IMR-90 (cell line): ENCODE measurements at regions not wholly inside any gene's neighbourhood (a gene's known extent, or its start where the extent isn't known, plus 50 kb on each side); places are given as distances from the start of the nearest gene placed in this dataset.
A peak's percentile ranks its signal among the peaks of the same experiment; 100 is the strongest.

Experiments
- ATAC-seq: fragments of 200-7000 bp; cut with Tn5 transposase; 2 replicates; pipeline ENCODE4 v1.9.1; 2020; ENCODE audit warnings: low read depth, mild to moderate bottlenecking, moderate library complexity
- BruUV-seq: library from RNA; stranded (reverse); fragments of 400-500 nt; replicated peaks from 2 replicates; lab custom pipeline; 2021; lab: Mats Ljungman, UMichigan
- CTCF ChIA-PET: fragments of 300-600 bp; formaldehyde crosslinking; extraction: SDS; loops from one replicate; lab custom pipeline; 2021; ENCODE audit warnings: antibody characterized with exemption; lab: Yijun Ruan, JAX
- POLR2A ChIA-PET: fragments of 300-600 bp; sonication (Branson Sonifier 250); formaldehyde crosslinking; loops from one replicate; lab custom pipeline; 2022; ENCODE audit warnings: antibody characterized with exemption; ENCODE audit not compliant: unreplicated experiment; lab: Charles Lee
- DNase-seq: peaks from one replicate; pipeline ENCODE4 v3.0.0; 2013
- H2AFZ ChIP-seq: replicated peaks from 2 replicates; pipeline ENCODE3; 2013; ENCODE audit warnings: low read length, mild to moderate bottlenecking; ENCODE audit not compliant: poor library complexity
- H2AK5ac ChIP-seq: 2 replicates; pipeline ENCODE4 v1.6.1; 2013; ENCODE audit warnings: low read depth, low read length, inconsistent platforms
- H2AK9ac ChIP-seq: replicated peaks from 2 replicates; pipeline ENCODE3; 2013; ENCODE audit warnings: mild to moderate bottlenecking, low read depth, low read length, moderate library complexity; ENCODE audit not compliant: poor library complexity
- H2BK120ac ChIP-seq: 2 replicates; pipeline ENCODE4 v1.6.1; 2013; ENCODE audit warnings: low read depth, low read length, inconsistent platforms
- H2BK15ac ChIP-seq: 3 replicates; pipeline ENCODE4 v1.6.1; 2013; ENCODE audit warnings: low read depth, low read length, inconsistent platforms
- H2BK20ac ChIP-seq: 2 replicates; pipeline ENCODE4 v1.6.1; 2013; ENCODE audit warnings: low read depth, mild to moderate bottlenecking, inconsistent platforms, low read length, moderate library complexity
- H2BK5ac ChIP-seq: 2 replicates; pipeline ENCODE4 v1.6.1; 2013; ENCODE audit warnings: mild to moderate bottlenecking, low read depth, low read length, inconsistent platforms; ENCODE audit not compliant: poor library complexity, severe bottlenecking
- H3K14ac ChIP-seq: replicated peaks from 2 replicates; pipeline ENCODE4 v1.6.1; 2013; ENCODE audit warnings: low read depth, low read length, inconsistent platforms
- H3K18ac ChIP-seq: 2 replicates; pipeline ENCODE4 v1.6.1; 2013; ENCODE audit warnings: low read depth, low read length, control low read depth
- H3K23ac ChIP-seq: 2 replicates; pipeline ENCODE4 v1.6.1; 2013; ENCODE audit warnings: low read depth, low read length, inconsistent platforms
- H3K27ac ChIP-seq: 2 replicates; pipeline ENCODE4 v1.5.1; 2013; ENCODE audit warnings: mild to moderate bottlenecking, control low read depth, low read length; ENCODE audit not compliant: insufficient read depth
- H3K27me3 ChIP-seq: 2 replicates; pipeline ENCODE4 v1.6.1; 2013; ENCODE audit warnings: low read length; ENCODE audit not compliant: control insufficient read depth, insufficient read depth
- H3K36me3 ChIP-seq: 2 replicates; pipeline ENCODE4 v1.6.1; 2013; ENCODE audit warnings: low read length, mixed read lengths; ENCODE audit not compliant: control insufficient read depth, insufficient read depth
- H3K4ac ChIP-seq: 2 replicates; pipeline ENCODE4 v1.6.1; 2013; ENCODE audit warnings: low read depth, low read length, inconsistent platforms
- H3K4me1 ChIP-seq: 2 replicates; pipeline ENCODE4 v1.6.1; 2013; ENCODE audit warnings: low read length, mixed read lengths; ENCODE audit not compliant: control insufficient read depth, insufficient read depth
- H3K4me2 ChIP-seq: 2 replicates; pipeline ENCODE4 v1.6.1; 2013; ENCODE audit warnings: low read depth, mild to moderate bottlenecking, control low read depth, low read length, moderate library complexity
- H3K4me3 ChIP-seq: 2 replicates; pipeline ENCODE4 v1.5.1; 2013; ENCODE audit warnings: low read depth, mild to moderate bottlenecking, control low read depth, low read length, moderate library complexity; ENCODE audit not compliant: insufficient read depth
- H3K56ac ChIP-seq: 2 replicates; pipeline ENCODE4 v1.6.1; 2013; ENCODE audit warnings: low read length, inconsistent platforms; ENCODE audit not compliant: insufficient read depth; ENCODE audit errors: extremely low read depth
- H3K79me1 ChIP-seq, 2 experiments: 2 replicates each; pipeline ENCODE4 v1.6.1; 2013; ENCODE audit warnings: low read length in 2 of 2, inconsistent platforms in 1 of 2, low read depth in 1 of 2
- H3K9ac ChIP-seq: 2 replicates; pipeline ENCODE4 v1.6.1; 2013; ENCODE audit warnings: low read depth, low read length, control low read depth
- H3K9me1 ChIP-seq: 2 replicates; pipeline ENCODE4 v1.6.1; 2013; ENCODE audit warnings: low read length, inconsistent platforms; ENCODE audit not compliant: insufficient read depth
- H3K9me3 ChIP-seq: 2 replicates; pipeline ENCODE4 v1.6.1; 2013; ENCODE audit warnings: low read length; ENCODE audit not compliant: control insufficient read depth, insufficient read depth
- H4K20me1 ChIP-seq: 2 replicates; pipeline ENCODE4 v1.6.1; 2013; ENCODE audit warnings: low read length, inconsistent platforms; ENCODE audit not compliant: insufficient read depth
- H4K5ac ChIP-seq: 2 replicates; pipeline ENCODE4 v1.6.1; 2013; ENCODE audit warnings: mild to moderate bottlenecking, low read depth, low read length, control low read depth
- H4K8ac ChIP-seq, 2 experiments: 2 replicates each; pipeline ENCODE4 v1.6.1; 2013; ENCODE audit warnings: low read depth in 2 of 2, low read length in 2 of 2, control low read depth in 1 of 2, inconsistent platforms in 1 of 2
- H4K91ac ChIP-seq: 2 replicates; pipeline ENCODE4 v1.6.1; 2013; ENCODE audit warnings: low read depth, low read length, inconsistent platforms; ENCODE audit not compliant: insufficient read depth
- BHLHE40 ChIP-seq: fragments of 150-350 bp; IDR thresholded peaks from 2 replicates; pipeline ENCODE4 v1.6.1; 2016; ENCODE audit warnings: mild to moderate bottlenecking, low read depth, low read length
- CEBPB ChIP-seq: IDR thresholded peaks from 2 replicates; pipeline ENCODE4 v1.6.1; 2012; ENCODE audit warnings: low read depth, low read length, improper control_type of control experiment
- CTCF ChIP-seq: conservative IDR thresholded peaks from 2 replicates; pipeline ENCODE4 v1.5.1; 2012; ENCODE audit warnings: mild to moderate bottlenecking, low read depth, low read length, improper control_type of control experiment
- ELK1 ChIP-seq: fragments of 150-350 bp; IDR thresholded peaks from 2 replicates; pipeline ENCODE4 v1.6.1; 2016; ENCODE audit warnings: low read depth, mild to moderate bottlenecking, low read length, moderate library complexity, borderline replicate concordance
- FOS ChIP-seq: fragments of 150-350 bp; IDR thresholded peaks from 2 replicates; pipeline ENCODE4 v1.6.1; 2016; ENCODE audit warnings: low read depth, low read length
- MAFK ChIP-seq: IDR thresholded peaks from 2 replicates; pipeline ENCODE4 v1.6.1; 2012; ENCODE audit warnings: low read depth, low read length, improper control_type of control experiment
- MAZ ChIP-seq: IDR thresholded peaks from 2 replicates; pipeline ENCODE4 v1.6.1; 2012; ENCODE audit warnings: low read depth, mild to moderate bottlenecking, low read length, improper control_type of control experiment, moderate library complexity, borderline replicate concordance
- NFE2L2 ChIP-seq: fragments of 150-350 bp; IDR thresholded peaks from 2 replicates; pipeline ENCODE4 v1.6.1; 2016; ENCODE audit warnings: low read depth, mild to moderate bottlenecking, low read length
- RAD21 ChIP-seq: IDR thresholded peaks from 2 replicates; pipeline ENCODE4 v1.6.1; 2012; ENCODE audit warnings: low read length, improper control_type of control experiment
- RCOR1 ChIP-seq: IDR thresholded peaks from 2 replicates; pipeline ENCODE4 v1.6.1; 2012; ENCODE audit warnings: mild to moderate bottlenecking, low read length, improper control_type of control experiment; ENCODE audit not compliant: insufficient replicate concordance
- RFX5 ChIP-seq: IDR thresholded peaks from 2 replicates; pipeline ENCODE4 v1.8.0; 2012; ENCODE audit warnings: low read depth, mild to moderate bottlenecking, low read length, moderate library complexity
- SMC3 ChIP-seq: fragments of 150-350 bp; IDR thresholded peaks from 2 replicates; pipeline ENCODE4 v1.6.1; 2016; ENCODE audit warnings: low read depth, mild to moderate bottlenecking, antibody characterized with exemption, low read length, moderate library complexity
- USF2 ChIP-seq: fragments of 150-350 bp; IDR thresholded peaks from 2 replicates; pipeline ENCODE4 v1.6.1; 2017; ENCODE audit warnings: mild to moderate bottlenecking, antibody characterized with exemption, low read length, low read depth
- WGBS, 2 experiments: methylation state at CpG; one replicate each; pipeline versions ENCODE4 v1.1.5 to v1.1.7; 2013; ENCODE audit warnings: missing lambda C conversion rate in 2 of 2; ENCODE audit not compliant: insufficient read length in 1 of 2; ENCODE audit errors: extremely low coverage in 2 of 2; 5-methylcytosine and 5-hydroxymethylcytosine counted together
- dilution Hi-C: fragments of 300-500 bp; cut with HindIII; formaldehyde crosslinking; loops from one replicate; pipeline ENCODE4 v1.14.3; 2018; ENCODE audit warnings: low sequenced_read_pairs; ENCODE audit not compliant: unreplicated experiment
- in situ Hi-C: fragments of 300-500 bp; cut with MboI; formaldehyde crosslinking; loops from 3 replicates; pipeline ENCODE4 v1.14.3; 2019; ENCODE audit warnings: low sequenced_read_pairs, inconsistent platforms, mixed read lengths
- intact Hi-C: fragments of 100-400 bp; cut with micrococcal nuclease; formaldehyde crosslinking; loops from 2 replicates; pipeline ENCODE4 v1.10.0; 2022

- H2AK5ac ChIP-seq, result peak overlapping the region; percentile 44
- no peak overlapping the region for H3K4me3 ChIP-seq
- no peak overlapping the region for H3K27ac ChIP-seq
- 0 out of 2 replicates have a peak overlapping the region, but pooled peaks have one; percentile 19 for H3K4me2 ChIP-seq
- H4K8ac ChIP-seq, result peak overlapping the region in 1 of 2 experiments; percentile 13; a peak in 1 of 4 replicates
- no peaks in the 10 kb centered on the region for H3K9me3 ChIP-seq
- no peak overlapping the region for H3K9ac ChIP-seq
- H3K14ac ChIP-seq, result peak overlapping the region; percentile 38; the same call in 1 of the 2 replicates
- no peaks in the 10 kb centered on the region for H4K20me1 ChIP-seq
- dilution Hi-C loops, result no loop called here
- 0 out of 2 replicates have a peak overlapping the region, but pooled peaks have one; percentile 11 for H4K91ac ChIP-seq
- BruUV-seq, result no TSS peak
- H3K79me1 ChIP-seq, result no peaks in the 10 kb centered on the region
- peaks cover 11% of the 10 kb centered on the region for H3K4me1 ChIP-seq
- H3K9me1 ChIP-seq, result peaks cover 9% of the 10 kb centered on the region; the same call in 1 of the 2 replicates
- intact Hi-C loops, result no loop called here
- in situ Hi-C loops, result no loop called here
- H3K23ac ChIP-seq, result peak overlapping the region; percentile 17; the same call in 1 of the 2 replicates
- H3K4ac ChIP-seq, result peak overlapping the region; percentile 27
- H2BK5ac ChIP-seq, result no peak overlapping the region
- ATAC-seq (peak; percentile 86), DNase-seq (peak; percentile 74)
- peak overlapping the region; percentile 20; the same call in 1 of the 2 replicates for H2BK20ac ChIP-seq
- H4K5ac ChIP-seq, result 0 out of 2 replicates have a peak overlapping the region, but pooled peaks have one; percentile 6
- H2AK9ac ChIP-seq, result no peak overlapping the region
- H3K36me3 ChIP-seq, result no peaks in the 10 kb centered on the region
- peak overlapping the region; percentile 6; the same call in 1 of the 3 replicates for H2BK15ac ChIP-seq
- no peak overlapping the region for H3K56ac ChIP-seq
- no peaks in the 10 kb centered on the region for H3K27me3 ChIP-seq
- ChIA-PET POLR2A (no interaction called here), CTCF (no interaction called here)
- H3K18ac ChIP-seq, result peak overlapping the region; percentile 48; the same call in 1 of the 2 replicates
- peak overlapping the region; percentile 24 for H2BK120ac ChIP-seq
- WGBS, 2 experiments, result 83% methylated on average over 3 of the region's 7 CpGs; no CpG with 5 or more reads in 1 of the 2 experiments
- no peak overlapping the region for H2AFZ ChIP-seq
- TF ChIP-seq CEBPB (no peak), CTCF (no peak), SMC3 (no peak; the same call in 1 of the 2 replicates), RCOR1 (no peak), NFE2L2 (no peak; the same call in 1 of the 2 replicates), MAZ (no peak), USF2 (0 out of 2 replicates have a peak, but pooled peaks have one; percentile 31), RFX5 (no peak), MAFK (0 out of 2 replicates have a peak, but pooled peaks have one; percentile 16), FOS (peak; percentile 69), BHLHE40 (peak; percentile 49), RAD21 (no peak), ELK1 (no peak)
These were observed 90.1 kb upstream of the IRF2BP2 start for GRCh38 chr1:234699795-234700665.
